Thymus (tissue), 11 donors: ENCODE measurements at regions not wholly inside any gene's neighbourhood (a gene's known extent, or its start where the extent isn't known, plus 50 kb on each side); places are given as distances from the start of the nearest gene placed in this dataset.
A peak's percentile ranks its signal among the peaks of the same experiment; 100 is the strongest.

Experiments
- DNase-seq, 9 donors: peaks; one replicate each; pipeline ENCODE4 v3.0.0-alpha.2; 2013; ENCODE audit warnings: low spot score in 9 of 9, low read depth in 6 of 9, missing footprints in 1 of 9
- H3K27ac ChIP-seq, 2 donors: one replicate each; pipeline ENCODE4 v1.5.1; 2013; ENCODE audit warnings: control low read depth in 1 of 2, low read depth in 1 of 2, low read length in 1 of 2, mild to moderate bottlenecking in 1 of 2, moderate library complexity in 1 of 2
- H3K27me3 ChIP-seq, 2 donors: one replicate each; pipeline ENCODE4 v1.5.1; 2013; ENCODE audit warnings: low read length in 1 of 2; ENCODE audit not compliant: control insufficient read depth in 2 of 2, insufficient read depth in 1 of 2
- H3K36me3 ChIP-seq, 2 donors: one replicate each; pipeline ENCODE4 v1.5.1; 2013; ENCODE audit warnings: low read length in 1 of 2, mild to moderate bottlenecking in 1 of 2, moderate library complexity in 1 of 2; ENCODE audit not compliant: control insufficient read depth in 2 of 2, insufficient read depth in 2 of 2
- H3K4me1 ChIP-seq, 2 donors: one replicate each; pipeline ENCODE4 v1.5.1; 2013; ENCODE audit warnings: low read length in 2 of 2; ENCODE audit not compliant: control insufficient read depth in 2 of 2, insufficient read depth in 2 of 2
- H3K4me3 ChIP-seq, 2 donors: one replicate each; pipeline ENCODE4 v1.5.1; 2013; ENCODE audit warnings: low read length in 2 of 2, control low read depth in 1 of 2, mild to moderate bottlenecking in 1 of 2
- H3K9me3 ChIP-seq, 2 donors: one replicate each; pipeline ENCODE4 v1.5.1; 2013; ENCODE audit warnings: low read length in 1 of 2, mild to moderate bottlenecking in 1 of 2; ENCODE audit not compliant: control insufficient read depth in 2 of 2, insufficient read depth in 1 of 2
- WGBS: extraction: QIAGEN DNeasy Blood & Tissue Kit; methylation state at CpG from one replicate; pipeline ENCODE4 v1.1.7; 2013; 5-methylcytosine and 5-hydroxymethylcytosine counted together
- donor health status: healthy.

GRCh38 chr4:180363815-180364214 is 1879.4 kb upstream of the TENM3 start:
- Histone ChIP-seq H3K27me3 (no peaks in the 10 kb centered on the region), H3K9me3 (no peaks in the 10 kb centered on the region), H3K27ac (no peak overlapping the region), H3K36me3 (no peaks in the 10 kb centered on the region), H3K4me1 (no peaks in the 10 kb centered on the region), H3K4me3 (no peak overlapping the region)
- peak in 1 of 9 donors; percentile 12 for DNase-seq
- 4% methylated on average over 5 of the region's 5 CpGs for WGBS

- Histone ChIP-seq H3K9me3 (no peaks in the 10 kb centered on the region), H3K4me3 (no peak overlapping the region), H3K36me3 (no peaks in the 10 kb centered on the region), H3K27me3 (no peaks in the 10 kb centered on the region), H3K4me1 (no peaks in the 10 kb centered on the region), H3K27ac (no peak overlapping the region)
- DNase-seq = peak in 1 of 9 donors; percentile 20
These were observed 1870.5 kb upstream of the TENM3 start for GRCh38 chr4:180372691-180373090.

DNA sequence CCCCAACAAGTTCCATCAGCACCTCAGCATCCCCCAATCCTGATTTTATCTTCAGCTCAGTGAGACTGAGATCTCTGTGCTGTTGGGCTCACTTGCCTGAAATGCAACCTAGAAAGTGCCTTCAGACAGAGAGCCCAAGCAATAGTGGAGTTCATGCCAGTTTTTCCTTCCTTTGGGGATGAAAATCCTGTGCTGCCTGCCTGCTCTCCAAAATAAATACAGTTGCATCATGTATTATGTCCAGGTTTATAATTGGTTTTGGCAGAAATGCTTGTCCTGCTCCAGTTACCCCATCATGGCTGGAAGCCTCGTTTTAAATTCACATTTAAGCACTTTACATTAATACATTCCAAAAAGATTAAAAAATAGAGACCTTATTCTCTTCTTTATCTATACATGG is 1865.5 kb upstream of the TENM3 start:
- H3K36me3 ChIP-seq = no peaks in the 10 kb centered on the region
- no peak for DNase-seq
- no peak overlapping the region for H3K27ac ChIP-seq
- H3K9me3 ChIP-seq = no peaks in the 10 kb centered on the region
- no peaks in the 10 kb centered on the region for H3K4me1 ChIP-seq
- H3K27me3 ChIP-seq = no peaks in the 10 kb centered on the region
- H3K4me3 ChIP-seq = no peak overlapping the region
- WGBS = 82% methylated on average over 1 of the region's 1 CpG

- H3K27me3 ChIP-seq = no peaks in the 10 kb centered on the region
- no peaks in the 10 kb centered on the region for H3K36me3 ChIP-seq
- no peak overlapping the region for H3K27ac ChIP-seq
- WGBS = 90% methylated on average over 5 of the region's 5 CpGs
- H3K9me3 ChIP-seq = no peaks in the 10 kb centered on the region
- no peaks in the 10 kb centered on the region for H3K4me1 ChIP-seq
- DNase-seq = no peak
- no peak overlapping the region for H3K4me3 ChIP-seq
These were observed 1862.5 kb upstream of the TENM3 start for GRCh38 chr4:180380733-180381132.

DNA sequence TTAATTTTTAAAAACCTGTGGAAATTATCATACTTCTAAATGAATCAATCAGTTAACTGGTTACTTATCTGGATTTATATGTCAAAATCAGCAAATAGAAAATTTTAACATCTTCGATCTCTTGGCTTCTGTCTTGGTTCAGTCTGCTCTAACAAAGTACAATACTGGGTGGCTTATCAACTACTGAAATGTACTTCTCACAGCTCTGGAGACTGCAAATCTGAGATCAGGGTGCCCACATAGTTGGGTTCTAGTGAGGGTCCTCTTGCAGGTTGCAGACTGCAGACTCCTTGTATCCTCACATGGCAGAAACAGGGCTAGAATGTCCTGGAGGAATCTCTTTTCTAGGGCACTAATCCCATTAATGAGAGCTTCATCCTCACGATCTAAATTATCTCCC is 1851.6 kb upstream of the TENM3 start:
- no peak overlapping the region for H3K27ac ChIP-seq
- H3K4me3 ChIP-seq = no peak overlapping the region
- peak in 1 of 9 donors; percentile 26 for DNase-seq
- WGBS = 94% methylated on average over 2 of the region's 2 CpGs
- H3K9me3 ChIP-seq = no peaks in the 10 kb centered on the region
- H3K4me1 ChIP-seq = no peaks in the 10 kb centered on the region
- no peaks in the 10 kb centered on the region for H3K27me3 ChIP-seq
- no peaks in the 10 kb centered on the region for H3K36me3 ChIP-seq

- WGBS = 7% methylated on average over 2 of the region's 2 CpGs
These were observed 1848.9 kb upstream of the TENM3 start for GRCh38 chr4:180394312-180394711.

DNA sequence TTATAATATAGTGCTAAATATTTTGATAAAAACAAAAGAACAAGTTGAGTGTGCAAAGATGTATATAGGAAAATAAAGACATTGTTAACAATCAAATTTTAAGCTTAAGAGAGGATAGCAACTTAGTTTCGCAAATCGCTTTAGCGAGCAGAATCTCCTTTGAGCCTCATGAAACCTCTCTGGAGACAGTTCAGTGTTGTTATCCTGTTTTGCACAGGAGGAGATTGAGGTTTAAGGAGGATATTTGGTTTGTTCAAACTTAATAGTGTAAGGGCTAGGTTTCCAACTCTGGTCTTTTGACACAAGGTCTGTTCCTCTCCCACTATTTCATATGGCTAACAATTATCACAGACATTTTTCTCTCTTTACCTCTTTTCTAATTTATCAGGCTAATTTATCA is 1848.5 kb upstream of the TENM3 start:
- DNase-seq = peak in 1 of 9 donors; percentile 46
- 40% methylated on average over 3 of the region's 3 CpGs for WGBS

More at GRCh38 chr4:180394312-180394711, 1848.9 kb upstream of the TENM3 start:
- H3K27ac ChIP-seq = peak overlapping the region in 1 of 2 donors; percentile 67
- H3K4me3 ChIP-seq = no peak overlapping the region
- no peaks in the 10 kb centered on the region for H3K9me3 ChIP-seq
- H3K27me3 ChIP-seq = no peaks in the 10 kb centered on the region
- DNase-seq = peak in 2 of 9 donors; percentile 10 to 67
- no peaks in the 10 kb centered on the region for H3K36me3 ChIP-seq
- H3K4me1 ChIP-seq = no peaks in the 10 kb centered on the region

DNA sequence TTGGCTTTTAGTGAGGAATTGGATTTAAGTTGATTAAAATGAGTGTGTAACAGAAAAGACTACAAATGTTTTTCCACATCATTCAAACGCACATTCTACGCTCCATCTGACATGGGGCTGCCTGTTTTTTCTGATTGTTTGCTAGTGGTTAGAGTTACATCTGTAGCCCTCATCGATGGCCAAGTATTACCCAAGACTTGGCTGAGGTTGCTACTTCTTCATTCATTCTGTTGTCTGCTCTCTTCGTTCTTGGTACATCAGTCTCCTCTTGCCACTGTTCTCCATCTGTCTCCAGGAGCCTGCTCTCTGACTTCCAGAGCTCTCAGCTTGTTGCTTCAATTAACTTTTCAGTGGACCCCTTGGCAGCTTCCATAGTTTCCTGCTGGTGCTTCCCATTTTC is 1844.6 kb upstream of the TENM3 start:
- no peak overlapping the region for H3K4me3 ChIP-seq
- no peaks in the 10 kb centered on the region for H3K9me3 ChIP-seq
- H3K27ac ChIP-seq = no peak overlapping the region
- H3K4me1 ChIP-seq = no peaks in the 10 kb centered on the region
- no peaks in the 10 kb centered on the region for H3K36me3 ChIP-seq
- DNase-seq = no peak
- WGBS = 91% methylated on average over 4 of the region's 4 CpGs
- H3K27me3 ChIP-seq = no peaks in the 10 kb centered on the region

More for the DNA sequence above, 1848.5 kb upstream of the TENM3 start:
- Histone ChIP-seq H3K9me3 (no peaks in the 10 kb centered on the region), H3K36me3 (no peaks in the 10 kb centered on the region), H3K27me3 (no peaks in the 10 kb centered on the region), H3K27ac (peak overlapping the region; percentile 42 to 67), H3K4me1 (no peaks in the 10 kb centered on the region), H3K4me3 (no peak overlapping the region)

GRCh38 chr4:180407275-180407885 is 1835.8 kb upstream of the TENM3 start:
- Histone ChIP-seq H3K4me3 (no peak overlapping the region), H3K27ac (no peak overlapping the region), H3K36me3 (no peaks in the 10 kb centered on the region), H3K27me3 (no peaks in the 10 kb centered on the region), H3K9me3 (no peaks in the 10 kb centered on the region), H3K4me1 (no peaks in the 10 kb centered on the region)
- WGBS = 68% methylated on average over 4 of the region's 4 CpGs
- DNase-seq = peak in 1 of 9 donors; percentile 37
